SK-N-SH (cell line): ENCODE measurements at regions not wholly inside any gene's neighbourhood (a gene's known extent, or its start where the extent isn't known, plus 50 kb on each side); places are given as distances from the start of the nearest gene placed in this dataset.

Experiments
- CTCF ChIA-PET: fragments of 300-600, 350-600 bp; formaldehyde crosslinking; extraction: SDS; loops from one replicate; lab custom pipeline; 2021; lab: Yijun Ruan, JAX
- POLR2A ChIA-PET: fragments of 350-600 bp; sonication (Branson Sonifier 250); formaldehyde crosslinking; extraction: SDS; loops from one replicate; lab custom pipeline; 2020; ENCODE audit warnings: antibody characterized with exemption, inconsistent platforms; lab: Yijun Ruan, JAX
- DNase-seq: peaks from one replicate; pipeline ENCODE4 v3.0.0; 2012
- H2AFZ ChIP-seq: fragments of 200-600 bp; sonication (generic); 2 replicates; pipeline ENCODE4 v1.8.1; 2016; ENCODE audit warnings: antibody characterized with exemption, mild to moderate bottlenecking, low read depth
- H3F3A ChIP-seq: fragments of 200-600 bp; sonication (generic); replicated peaks from 2 replicates; pipeline ENCODE3; 2016; ENCODE audit warnings: antibody characterized with exemption, mild to moderate bottlenecking; ENCODE audit not compliant: insufficient read depth
- H3K27ac ChIP-seq, 2 experiments: fragments of 200-500 bp in 1 of 2; fragments of 200-600 bp in 1 of 2; sonication (Bioruptor generic) in 1 of 2; sonication (generic), shearing (Covaris generic) in 1 of 2; 2 replicates each; pipeline versions ENCODE4 v1.5.1 to v1.6.1; 2014 to 2016; ENCODE audit warnings: low read depth in 2 of 2, inconsistent platforms in 1 of 2, low read length in 1 of 2, mild to moderate bottlenecking in 1 of 2, mixed read lengths in 1 of 2
- H3K27me3 ChIP-seq: fragments of 200-600 bp; sonication (generic), shearing (Covaris generic); 2 replicates; pipeline ENCODE4 v1.6.1; 2016; ENCODE audit warnings: mixed run types; ENCODE audit not compliant: insufficient read depth
- H3K36me3 ChIP-seq, 2 experiments: fragments of 200-500 bp in 1 of 2; fragments of 200-600 bp in 1 of 2; sonication (Bioruptor generic) in 1 of 2; sonication (generic) in 1 of 2; replicated peaks in 1 of 2; 2 replicates each; pipeline versions ENCODE3 to v1.5.1; 2014 to 2016; ENCODE audit warnings: low read length in 1 of 2, mild to moderate bottlenecking in 1 of 2; ENCODE audit not compliant: insufficient read depth in 2 of 2, control insufficient read depth in 1 of 2
- H3K4me1 ChIP-seq, 2 experiments: fragments of 200-500 bp in 1 of 2; fragments of 200-600 bp in 1 of 2; sonication (Bioruptor generic) in 1 of 2; sonication (generic), shearing (Covaris generic) in 1 of 2; 2 replicates each; pipeline versions ENCODE4 v1.5.1 to v1.6.1; 2014 to 2016; ENCODE audit warnings: low read depth in 1 of 2, low read length in 1 of 2, mixed run types in 1 of 2; ENCODE audit not compliant: insufficient read depth in 2 of 2, control insufficient read depth in 1 of 2
- H3K4me2 ChIP-seq: fragments of 200-600 bp; sonication (generic), shearing (Covaris generic); 2 replicates; pipeline ENCODE4 v1.6.1; 2017; ENCODE audit warnings: mixed run types
- H3K4me3 ChIP-seq, 2 experiments: fragments of 200-500 bp in 1 of 2; fragments of 200-600 bp in 1 of 2; sonication (Bioruptor generic) in 1 of 2; sonication (generic), shearing (Covaris generic) in 1 of 2; 2 replicates each; pipeline versions ENCODE4 v1.5.1 to v1.8.1; 2014 to 2016; ENCODE audit warnings: low read depth in 2 of 2, inconsistent platforms in 1 of 2, low read length in 1 of 2, mild to moderate bottlenecking in 1 of 2, mixed read lengths in 1 of 2, moderate library complexity in 1 of 2
- H3K79me2 ChIP-seq: fragments of 200-600 bp; sonication (generic); 2 replicates; pipeline ENCODE4 v1.8.1; 2017; ENCODE audit warnings: mild to moderate bottlenecking; ENCODE audit not compliant: insufficient read depth
- H3K9ac ChIP-seq: fragments of 200-600 bp; sonication (generic); 2 replicates; pipeline ENCODE4 v1.6.1; 2017; ENCODE audit warnings: mixed run types
- H3K9me2 ChIP-seq: fragments of 200-600 bp; sonication (generic); 2 replicates; pipeline ENCODE4 v1.6.1; 2017; ENCODE audit warnings: mixed run types
- H3K9me3 ChIP-seq: fragments of 200-600 bp; sonication (generic); 2 replicates; pipeline ENCODE4 v1.6.1; 2017; ENCODE audit warnings: mixed run types, mild to moderate bottlenecking, moderate library complexity
- H4K20me1 ChIP-seq: fragments of 200-600 bp; sonication (generic); 2 replicates; pipeline ENCODE4 v1.6.1; 2017; ENCODE audit warnings: mild to moderate bottlenecking, mixed run types; ENCODE audit not compliant: insufficient read depth
- ELF1 ChIP-seq: IDR thresholded peaks from 2 replicates; pipeline ENCODE4 v1.4.0; 2012
- FOXJ3 ChIP-seq: sonication (generic); formaldehyde crosslinking; IDR thresholded peaks from 2 replicates; pipeline ENCODE4 v1.5.1; 2020; ENCODE audit warnings: mild to moderate bottlenecking, missing genetic modification reagents
- MEF2A ChIP-seq: IDR thresholded peaks from 2 replicates; pipeline ENCODE4 v1.4.0; 2012; ENCODE audit warnings: low read depth, borderline replicate concordance
- MXI1 ChIP-seq: IDR thresholded peaks from 2 replicates; pipeline ENCODE4 v1.6.1; 2012; ENCODE audit warnings: mild to moderate bottlenecking, low read depth, low read length, improper control_type of control experiment
- POLR2AphosphoS5 ChIP-seq: IDR thresholded peaks from 2 replicates; pipeline ENCODE4 v1.6.1; 2012; ENCODE audit warnings: low read depth, low read length
- RFX5 ChIP-seq: IDR thresholded peaks from 2 replicates; pipeline ENCODE4 v1.6.1; 2012; ENCODE audit warnings: mild to moderate bottlenecking, improper control_type of control experiment, low read length
- TAF1 ChIP-seq: IDR thresholded peaks from 2 replicates; pipeline ENCODE4 v1.6.1; 2012; ENCODE audit warnings: low read depth, mild to moderate bottlenecking, low read length, moderate library complexity, borderline replicate concordance
- TEAD4 ChIP-seq: IDR thresholded peaks from 2 replicates; pipeline ENCODE4 v1.4.0; 2012; ENCODE audit warnings: mild to moderate bottlenecking, borderline replicate concordance; ENCODE audit not compliant: insufficient read depth
- WGBS: methylation state at CpG from one replicate; pipeline ENCODE4 v1.1.6; 2017; ENCODE audit warnings: low lambda C conversion rate; 5-methylcytosine and 5-hydroxymethylcytosine counted together
- TF ChIP-seq, protein P1 (sequence below): fragments of 150-350 bp; IDR thresholded peaks from 2 replicates; pipeline ENCODE4 v1.6.1; 2016; ENCODE audit warnings: mild to moderate bottlenecking, low read depth, low read length
- TF ChIP-seq, protein P2 (sequence below): IDR thresholded peaks from 2 replicates; pipeline ENCODE4 v1.4.0; 2012; ENCODE audit warnings: low read depth, borderline replicate concordance
- TF ChIP-seq, protein P3 (sequence below): IDR thresholded peaks from 2 replicates; pipeline ENCODE4 v1.4.0; 2012; ENCODE audit warnings: low read depth
- TF ChIP-seq, protein P4 (sequence below): fragments of 200-600 bp; sonication (generic); IDR thresholded peaks from 2 replicates; pipeline ENCODE4 v1.6.1; 2017; ENCODE audit warnings: antibody characterized with exemption, mild to moderate bottlenecking, moderate library complexity

DNA sequence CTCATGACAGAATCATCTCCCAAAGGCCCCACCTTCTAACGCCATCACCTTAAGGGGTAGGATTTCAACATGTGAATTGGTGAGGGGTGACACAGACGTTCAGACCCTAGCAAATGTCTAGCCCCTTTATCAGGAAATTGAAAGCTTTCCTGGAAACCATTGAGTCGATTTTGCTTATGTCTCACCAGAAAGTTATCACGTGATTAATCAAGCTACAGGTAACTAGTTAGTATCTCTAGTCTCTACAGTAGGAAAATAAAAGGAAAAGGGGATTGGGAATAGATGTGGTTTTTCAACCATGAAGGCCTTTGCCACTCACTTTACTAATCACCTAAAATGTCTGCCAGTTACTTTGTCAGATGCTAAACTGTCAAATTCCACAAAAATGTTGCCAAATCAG is 1133.0 kb downstream of the PDHA2 start:
- POLR2A ChIA-PET: no interaction called here
- Histone ChIP-seq H3K79me2 (no peaks in the 10 kb centered on the region), H3K4me3 (no peak overlapping the region), H3K4me1 (no peaks in the 10 kb centered on the region; a peak in 1 of 4 replicates), H3K27ac (no peak overlapping the region), H3K9me3 (no peaks in the 10 kb centered on the region), H3K4me2 (no peak overlapping the region), H3F3A (no peaks in the 10 kb centered on the region), H3K9ac (no peak overlapping the region), H2AFZ (no peak overlapping the region)
- DNase-seq: no peak
- 24% methylated on average over 4 of the region's 4 CpGs for WGBS
- CTCF ChIA-PET: no interaction called here
- TF ChIP-seq, protein P1, sequence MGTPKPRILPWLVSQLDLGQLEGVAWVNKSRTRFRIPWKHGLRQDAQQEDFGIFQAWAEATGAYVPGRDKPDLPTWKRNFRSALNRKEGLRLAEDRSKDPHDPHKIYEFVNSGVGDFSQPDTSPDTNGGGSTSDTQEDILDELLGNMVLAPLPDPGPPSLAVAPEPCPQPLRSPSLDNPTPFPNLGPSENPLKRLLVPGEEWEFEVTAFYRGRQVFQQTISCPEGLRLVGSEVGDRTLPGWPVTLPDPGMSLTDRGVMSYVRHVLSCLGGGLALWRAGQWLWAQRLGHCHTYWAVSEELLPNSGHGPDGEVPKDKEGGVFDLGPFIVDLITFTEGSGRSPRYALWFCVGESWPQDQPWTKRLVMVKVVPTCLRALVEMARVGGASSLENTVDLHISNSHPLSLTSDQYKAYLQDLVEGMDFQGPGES: no peak
- TF ChIP-seq RFX5: no peak
- TF ChIP-seq MXI1: no peak
- TF ChIP-seq FOXJ3 (CRISPR knock-in tag): no peak
- no peak for TF ChIP-seq TEAD4
- no peak for TF ChIP-seq MEF2A
- TF ChIP-seq ELF1: no peak
- TF ChIP-seq, protein P2, sequence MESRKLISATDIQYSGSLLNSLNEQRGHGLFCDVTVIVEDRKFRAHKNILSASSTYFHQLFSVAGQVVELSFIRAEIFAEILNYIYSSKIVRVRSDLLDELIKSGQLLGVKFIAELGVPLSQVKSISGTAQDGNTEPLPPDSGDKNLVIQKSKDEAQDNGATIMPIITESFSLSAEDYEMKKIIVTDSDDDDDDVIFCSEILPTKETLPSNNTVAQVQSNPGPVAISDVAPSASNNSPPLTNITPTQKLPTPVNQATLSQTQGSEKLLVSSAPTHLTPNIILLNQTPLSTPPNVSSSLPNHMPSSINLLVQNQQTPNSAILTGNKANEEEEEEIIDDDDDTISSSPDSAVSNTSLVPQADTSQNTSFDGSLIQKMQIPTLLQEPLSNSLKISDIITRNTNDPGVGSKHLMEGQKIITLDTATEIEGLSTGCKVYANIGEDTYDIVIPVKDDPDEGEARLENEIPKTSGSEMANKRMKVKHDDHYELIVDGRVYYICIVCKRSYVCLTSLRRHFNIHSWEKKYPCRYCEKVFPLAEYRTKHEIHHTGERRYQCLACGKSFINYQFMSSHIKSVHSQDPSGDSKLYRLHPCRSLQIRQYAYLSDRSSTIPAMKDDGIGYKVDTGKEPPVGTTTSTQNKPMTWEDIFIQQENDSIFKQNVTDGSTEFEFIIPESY: no peak
- TF ChIP-seq, protein P3, sequence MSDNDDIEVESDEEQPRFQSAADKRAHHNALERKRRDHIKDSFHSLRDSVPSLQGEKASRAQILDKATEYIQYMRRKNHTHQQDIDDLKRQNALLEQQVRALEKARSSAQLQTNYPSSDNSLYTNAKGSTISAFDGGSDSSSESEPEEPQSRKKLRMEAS: no peak
- TF ChIP-seq, all 33 proteins: peak for 0
- H3K27me3 ChIP-seq: no peaks in the 10 kb centered on the region
- H4K20me1 ChIP-seq: no peaks in the 10 kb centered on the region
- no peaks in the 10 kb centered on the region for H3K9me2 ChIP-seq
- H3K36me3 ChIP-seq: no peaks in the 10 kb centered on the region

DNA sequence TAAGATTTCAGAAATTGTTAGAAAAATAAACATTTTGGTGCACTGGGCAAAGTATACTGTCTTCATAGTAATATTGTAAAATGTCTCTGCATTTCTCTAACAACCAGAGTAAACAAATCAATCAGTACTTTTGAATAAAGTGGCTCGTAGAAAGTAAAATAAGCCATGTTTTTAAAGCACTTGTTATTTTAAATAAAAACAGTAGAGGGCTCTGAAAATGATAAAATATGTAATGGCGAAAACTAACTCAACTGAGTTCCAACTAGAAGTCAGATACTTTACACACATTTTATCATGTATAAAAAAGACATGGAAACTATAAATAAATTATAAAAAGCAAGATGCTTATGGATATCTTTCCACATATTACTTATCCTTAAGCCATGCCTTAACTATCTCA is 1134.4 kb downstream of the PDHA2 start:
- Histone ChIP-seq H3K4me3 (no peak overlapping the region), H3K9me2 (no peaks in the 10 kb centered on the region), H3K9me3 (no peaks in the 10 kb centered on the region), H3K27me3 (no peaks in the 10 kb centered on the region), H3K4me2 (no peak overlapping the region), H3K27ac (no peak overlapping the region), H3K36me3 (no peaks in the 10 kb centered on the region), H3K79me2 (no peaks in the 10 kb centered on the region), H3K9ac (no peak overlapping the region), H3F3A (no peaks in the 10 kb centered on the region), H4K20me1 (no peaks in the 10 kb centered on the region), H2AFZ (no peak overlapping the region), H3K4me1 (no peaks in the 10 kb centered on the region; a peak in 1 of 4 replicates)
- no peak for DNase-seq
- WGBS: 45% methylated on average over 2 of the region's 2 CpGs
- CTCF ChIA-PET: no interaction called here
- TF ChIP-seq POLR2AphosphoS5: no peak
- TF ChIP-seq, protein P4, sequence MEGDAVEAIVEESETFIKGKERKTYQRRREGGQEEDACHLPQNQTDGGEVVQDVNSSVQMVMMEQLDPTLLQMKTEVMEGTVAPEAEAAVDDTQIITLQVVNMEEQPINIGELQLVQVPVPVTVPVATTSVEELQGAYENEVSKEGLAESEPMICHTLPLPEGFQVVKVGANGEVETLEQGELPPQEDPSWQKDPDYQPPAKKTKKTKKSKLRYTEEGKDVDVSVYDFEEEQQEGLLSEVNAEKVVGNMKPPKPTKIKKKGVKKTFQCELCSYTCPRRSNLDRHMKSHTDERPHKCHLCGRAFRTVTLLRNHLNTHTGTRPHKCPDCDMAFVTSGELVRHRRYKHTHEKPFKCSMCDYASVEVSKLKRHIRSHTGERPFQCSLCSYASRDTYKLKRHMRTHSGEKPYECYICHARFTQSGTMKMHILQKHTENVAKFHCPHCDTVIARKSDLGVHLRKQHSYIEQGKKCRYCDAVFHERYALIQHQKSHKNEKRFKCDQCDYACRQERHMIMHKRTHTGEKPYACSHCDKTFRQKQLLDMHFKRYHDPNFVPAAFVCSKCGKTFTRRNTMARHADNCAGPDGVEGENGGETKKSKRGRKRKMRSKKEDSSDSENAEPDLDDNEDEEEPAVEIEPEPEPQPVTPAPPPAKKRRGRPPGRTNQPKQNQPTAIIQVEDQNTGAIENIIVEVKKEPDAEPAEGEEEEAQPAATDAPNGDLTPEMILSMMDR: peak; percentile 30; the same call in 1 of the 2 replicates
- no peak for TF ChIP-seq TAF1
- POLR2A ChIA-PET: no interaction called here
